Gastrocnemius medialis (tissue), 4 donors: ENCODE measurements at regions not wholly inside any gene's neighbourhood (a gene's known extent, or its start where the extent isn't known, plus 50 kb on each side); places are given as distances from the start of the nearest gene placed in this dataset.

ENCODE experiments used
- ATAC-seq, 2 donors: fragments of 150-250 bp; one replicate each; pipeline ENCODE4 v1.9.1; 2016
- DNase-seq, 2 donors: peaks; one replicate each; pipeline ENCODE4 v3.0.0-alpha.2; 2019
- H3K27ac ChIP-seq, 4 donors: fragments of 200-600 bp; sonication (generic); 1 replicate in 1 of 4; 2 replicates in 3 of 4; pipeline ENCODE4 v1.5.1; 2016 to 2018; ENCODE audit warnings: mild to moderate bottlenecking in 2 of 4, moderate library complexity in 1 of 4
- H3K27me3 ChIP-seq, 3 donors: fragments of 200-600 bp; sonication (generic) in 2 of 3; 1 replicate in 1 of 3; 2 replicates in 2 of 3; pipeline versions ENCODE4 v1.5.1 to v1.6.0; 2016 to 2019; ENCODE audit warnings: mild to moderate bottlenecking in 1 of 3, moderate library complexity in 1 of 3
- H3K36me3 ChIP-seq, 2 donors: fragments of 200-600 bp; sonication (generic) in 1 of 2; one replicate each; pipeline ENCODE4 v1.5.1; 2017 to 2018
- H3K4me1 ChIP-seq, 2 donors: fragments of 200-600 bp; sonication (generic) in 1 of 2; one replicate each; pipeline ENCODE4 v1.5.1; 2016 to 2017; ENCODE audit warnings: mild to moderate bottlenecking in 2 of 2
- H3K4me3 ChIP-seq, 4 donors: fragments of 200-600 bp; sonication (generic) in 3 of 4; 1 replicate in 1 of 4; 2 replicates in 3 of 4; pipeline ENCODE4 v1.5.1; 2016 to 2019; ENCODE audit warnings: mild to moderate bottlenecking in 2 of 4
- H3K9me3 ChIP-seq, 3 donors: fragments of 200-600 bp; sonication (generic) in 2 of 3; 1 replicate in 1 of 3; 2 replicates in 2 of 3; pipeline ENCODE4 v1.5.1; 2016 to 2019
- CTCF ChIP-seq, 5 experiments: fragments of 450-650 bp in 3 of 5; fragments of 200-600 bp in 2 of 5; sonication (generic) in 2 of 5; IDR thresholded peaks in 4 of 5; conservative IDR thresholded peaks in 1 of 5; 1 replicate in 4 of 5; 2 replicates in 1 of 5; pipeline ENCODE4 v1.5.1; 2016 to 2019; ENCODE audit warnings: antibody characterized with exemption in 5 of 5, mild to moderate bottlenecking in 3 of 5, moderate library complexity in 3 of 5
- POLR2A ChIP-seq, 2 donors: fragments of 450-650 bp; IDR thresholded peaks; one replicate each; pipeline ENCODE4 v1.6.1; 2017; ENCODE audit warnings: antibody characterized with exemption in 2 of 2, mild to moderate bottlenecking in 2 of 2, moderate library complexity in 2 of 2
- in situ Hi-C, 4 donors: fragments of 200-750 bp; cut with MboI; loops; one replicate each; pipeline versions ENCODE4 v1.15.0 to v1.8.0; 2017; ENCODE audit warnings: low sequenced_read_pairs in 4 of 4
- intact Hi-C: fragments of 100-400 bp; cut with DNase I; formaldehyde crosslinking; loops from one replicate; pipeline ENCODE4 v1.15.1; 2023; ENCODE audit warnings: low total_unique reads

GRCh38 chr4:65265526-65265925 lies 404.8 kb downstream of the EPHA5 start:
- ATAC-seq: no peak
- H3K27me3 ChIP-seq: no peaks in the 10 kb centered on the region
- H3K4me3 ChIP-seq: no peak overlapping the region
- no peaks in the 10 kb centered on the region for H3K9me3 ChIP-seq
- H3K36me3 ChIP-seq: no peaks in the 10 kb centered on the region
- H3K4me1 ChIP-seq: no peaks in the 10 kb centered on the region
- TF ChIP-seq POLR2A (IDR thresholded peaks at IDR 0.05) (no peak), CTCF (IDR thresholded peaks at IDR 0.05 in 4 of 5, conservative IDR thresholded peaks at IDR 0.05 in 1 of 5) (no peak)
- no peak overlapping the region for H3K27ac ChIP-seq
- in situ Hi-C loops (no loop called here), intact Hi-C loops (no loop called here)
- no peak for DNase-seq

GRCh38 chr4:65259296-65259695 lies 411.0 kb downstream of the EPHA5 start:
- Histone ChIP-seq H3K9me3 (no peaks in the 10 kb centered on the region), H3K27ac (no peak overlapping the region), H3K27me3 (no peaks in the 10 kb centered on the region), H3K36me3 (no peaks in the 10 kb centered on the region), H3K4me1 (no peaks in the 10 kb centered on the region), H3K4me3 (no peak overlapping the region)
- in situ Hi-C loops (no loop called here), intact Hi-C loops (no loop called here)
- DNase-seq (no peak), ATAC-seq (no peak)
- TF ChIP-seq POLR2A (IDR thresholded peaks at IDR 0.05) (no peak), CTCF (IDR thresholded peaks at IDR 0.05 in 4 of 5, conservative IDR thresholded peaks at IDR 0.05 in 1 of 5) (no peak)

GRCh38 chr4:65250916-65251315 lies 419.4 kb downstream of the EPHA5 start:
- intact Hi-C loops (no loop called here), in situ Hi-C loops (no loop called here)
- H3K4me1 ChIP-seq: no peaks in the 10 kb centered on the region
- DNase-seq: no peak
- no peak overlapping the region for H3K4me3 ChIP-seq
- no peaks in the 10 kb centered on the region for H3K9me3 ChIP-seq
- TF ChIP-seq CTCF (IDR thresholded peaks at IDR 0.05 in 4 of 5, conservative IDR thresholded peaks at IDR 0.05 in 1 of 5) (no peak), POLR2A (IDR thresholded peaks at IDR 0.05) (no peak)
- no peaks in the 10 kb centered on the region for H3K36me3 ChIP-seq
- no peak for ATAC-seq
- H3K27ac ChIP-seq: no peak overlapping the region
- H3K27me3 ChIP-seq: no peaks in the 10 kb centered on the region

- intact Hi-C loops: no loop called here
- Histone ChIP-seq H3K36me3 (no peaks in the 10 kb centered on the region), H3K27me3 (no peaks in the 10 kb centered on the region), H3K9me3 (no peaks in the 10 kb centered on the region), H3K27ac (no peak overlapping the region), H3K4me1 (no peaks in the 10 kb centered on the region), H3K4me3 (no peak overlapping the region)
- no peak for ATAC-seq
- TF ChIP-seq CTCF (IDR thresholded peaks at IDR 0.05 in 4 of 5, conservative IDR thresholded peaks at IDR 0.05 in 1 of 5) (no peak), POLR2A (IDR thresholded peaks at IDR 0.05) (no peak)
- DNase-seq: no peak
- in situ Hi-C loops: no loop called here
These were observed 421.2 kb downstream of the EPHA5 start for GRCh38 chr4:65249111-65249510.

GRCh38 chr4:65242156-65242846 lies 428.0 kb downstream of the EPHA5 start:
- Histone ChIP-seq H3K36me3 (no peaks in the 10 kb centered on the region), H3K27ac (no peak overlapping the region), H3K27me3 (no peaks in the 10 kb centered on the region), H3K4me1 (no peaks in the 10 kb centered on the region), H3K4me3 (no peak overlapping the region), H3K9me3 (no peaks in the 10 kb centered on the region)
- ATAC-seq (no peak), DNase-seq (no peak)
- TF ChIP-seq CTCF (IDR thresholded peaks at IDR 0.05 in 4 of 5, conservative IDR thresholded peaks at IDR 0.05 in 1 of 5) (no peak), POLR2A (IDR thresholded peaks at IDR 0.05) (no peak)
- in situ Hi-C loops (no loop called here), intact Hi-C loops (no loop called here)
